Prostate gland (tissue), 2 donors: ENCODE measurements at regions not wholly inside any gene's neighbourhood (a gene's known extent, or its start where the extent isn't known, plus 50 kb on each side); places are given as distances from the start of the nearest gene placed in this dataset.

Source experiments
- DNase-seq: peaks from one replicate; pipeline ENCODE4 v3.0.0-alpha.2; 2019; ENCODE audit warnings: low spot score
- H3K27ac ChIP-seq, 2 donors: fragments of 200-600 bp; sonication (generic); 2 replicates each; pipeline ENCODE4 v1.5.1; 2017 to 2019
- H3K27me3 ChIP-seq: fragments of 200-600 bp; sonication (generic); replicated peaks from 2 replicates; pipeline ENCODE4 v1.5.1; 2019; ENCODE audit not compliant: insufficient read depth
- H3K36me3 ChIP-seq, 2 donors: fragments of 200-600 bp; sonication (generic); 1 replicate in 1 of 2; 2 replicates in 1 of 2; pipeline versions ENCODE4 v1.5.1 to v1.8.1; 2017 to 2019
- H3K4me1 ChIP-seq: fragments of 200-600 bp; sonication (generic); replicated peaks from 2 replicates; pipeline ENCODE4 v1.5.1; 2019
- H3K4me3 ChIP-seq, 2 donors: fragments of 200-600 bp; sonication (generic); 2 replicates each; pipeline ENCODE4 v1.5.1; 2017 to 2019
- H3K9me3 ChIP-seq: fragments of 200-600 bp; sonication (generic); 2 replicates; pipeline ENCODE4 v1.5.1; 2017
- CTCF ChIP-seq, 4 experiments: fragments of 200-600 bp in 2 of 4; fragments of 450-650 bp in 2 of 4; sonication (generic) in 2 of 4; IDR thresholded peaks; 1 replicate in 3 of 4; 2 replicates in 1 of 4; pipeline ENCODE4 v1.5.1; 2016 to 2019; ENCODE audit warnings: antibody characterized with exemption in 4 of 4, mild to moderate bottlenecking in 2 of 4, moderate library complexity in 2 of 4
- POLR2A ChIP-seq: fragments of 450-650 bp; IDR thresholded peaks from one replicate; pipeline ENCODE4 v1.6.1; 2016; ENCODE audit warnings: antibody characterized with exemption, mild to moderate bottlenecking
- POLR2AphosphoS5 ChIP-seq: sonication (generic); formaldehyde crosslinking; IDR thresholded peaks from one replicate; pipeline ENCODE4 v1.6.1; 2017; ENCODE audit warnings: antibody characterized with exemption
- WGBS: methylation state at CpG from one replicate; pipeline ENCODE4 v1.1.5; 2018; 5-methylcytosine and 5-hydroxymethylcytosine counted together
- intact Hi-C: fragments of 100-400 bp; cut with DNase I; formaldehyde crosslinking; loops from one replicate; pipeline ENCODE4 v1.14.2; 2022

DNA sequence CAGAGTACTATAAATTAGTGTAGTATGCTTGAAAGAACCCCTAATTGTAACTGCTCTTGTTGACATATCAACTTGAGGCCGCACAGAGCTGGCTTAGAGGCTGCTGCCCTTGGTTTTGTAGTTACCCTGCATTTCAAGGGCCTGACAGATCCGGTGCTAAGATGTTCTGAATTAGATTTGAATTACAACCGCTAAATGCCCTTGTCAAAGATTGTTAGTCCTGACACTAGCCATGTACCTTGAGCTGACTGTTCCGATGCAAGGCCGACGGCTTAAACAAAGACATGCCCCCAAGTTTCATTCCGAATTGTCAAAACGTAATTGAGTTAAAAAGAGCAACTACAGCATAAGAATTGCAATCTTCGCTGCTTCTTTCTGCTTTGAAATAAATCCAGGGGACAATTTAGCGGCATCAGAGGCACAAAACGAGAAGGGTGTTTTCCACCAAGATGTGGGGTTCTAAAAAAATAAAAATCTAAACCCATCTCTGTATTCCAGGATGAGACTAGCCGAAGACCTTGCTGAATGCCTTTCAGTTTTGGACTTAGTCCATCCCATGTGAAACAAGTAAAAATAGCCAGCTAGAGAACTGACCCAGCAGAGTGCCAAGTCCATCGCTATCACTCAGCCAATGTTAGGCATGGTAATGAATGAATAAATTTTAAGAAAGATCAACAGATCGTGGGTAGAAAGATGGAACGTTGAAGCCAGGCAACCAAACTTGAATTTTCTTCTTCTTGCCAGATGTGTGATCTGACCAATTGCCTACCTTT, 148.7 kb downstream of the DICER1 start:
- Histone ChIP-seq H3K4me3 (no peak overlapping the region), H3K27me3 (no peaks in the 10 kb centered on the region), H3K4me1 (no peaks in the 10 kb centered on the region), H3K9me3 (no peaks in the 10 kb centered on the region), H3K36me3 (no peaks in the 10 kb centered on the region), H3K27ac (no peak overlapping the region)
- TF ChIP-seq CTCF (IDR thresholded peaks at IDR 0.05) (no peak), POLR2AphosphoS5 (no peak), POLR2A (no peak)
- no peak for DNase-seq
- 86% methylated on average over 15 of the region's 15 CpGs for WGBS
- intact Hi-C loops, result no loop called here

GRCh38 chr14:95007921-95008320, 149.4 kb downstream of the DICER1 start:
- intact Hi-C loops, result no loop called here
- Histone ChIP-seq H3K9me3 (no peaks in the 10 kb centered on the region), H3K4me3 (no peak overlapping the region), H3K36me3 (no peaks in the 10 kb centered on the region), H3K4me1 (no peaks in the 10 kb centered on the region), H3K27ac (no peak overlapping the region), H3K27me3 (no peaks in the 10 kb centered on the region)
- no peak for DNase-seq
- WGBS, result 79% methylated on average over 7 of the region's 7 CpGs
- TF ChIP-seq POLR2A (no peak), CTCF (IDR thresholded peaks at IDR 0.05) (no peak), POLR2AphosphoS5 (no peak)

GRCh38 chr14:95006479-95006878, 150.8 kb downstream of the DICER1 start:
- WGBS, result 93% methylated on average over 4 of the region's 4 CpGs
- DNase-seq, result no peak
- no peak for TF ChIP-seq POLR2AphosphoS5
- no peak for TF ChIP-seq POLR2A
- no peak for TF ChIP-seq CTCF (IDR thresholded peaks at IDR 0.05)
- H3K27ac ChIP-seq, result no peak overlapping the region
- H3K27me3 ChIP-seq, result no peaks in the 10 kb centered on the region
- H3K4me3 ChIP-seq, result no peak overlapping the region
- H3K4me1 ChIP-seq, result no peaks in the 10 kb centered on the region
- H3K9me3 ChIP-seq, result no peaks in the 10 kb centered on the region
- intact Hi-C loops, result no loop called here
- H3K36me3 ChIP-seq, result no peaks in the 10 kb centered on the region

- intact Hi-C loops, result no loop called here
- Histone ChIP-seq H3K4me3 (no peak overlapping the region), H3K4me1 (no peaks in the 10 kb centered on the region), H3K9me3 (no peaks in the 10 kb centered on the region), H3K27me3 (no peaks in the 10 kb centered on the region), H3K27ac (no peak overlapping the region), H3K36me3 (no peaks in the 10 kb centered on the region)
- no peak for DNase-seq
- WGBS, result 99% methylated on average over 3 of the region's 3 CpGs
- no peak for TF ChIP-seq POLR2A
These were observed 151.3 kb downstream of the DICER1 start for GRCh38 chr14:95006051-95006450.

- WGBS, result 70% methylated on average over 11 of the region's 11 CpGs
- DNase-seq, result no peak
- TF ChIP-seq POLR2AphosphoS5 (no peak), POLR2A (no peak), CTCF (IDR thresholded peaks at IDR 0.05) (no peak)
These were observed 154.0 kb downstream of the DICER1 start for GRCh38 chr14:95003099-95003960.

More at GRCh38 chr14:95003099-95003960, 154.0 kb downstream of the DICER1 start:
- Histone ChIP-seq H3K4me3 (no peak overlapping the region), H3K36me3 (no peaks in the 10 kb centered on the region), H3K27me3 (no peaks in the 10 kb centered on the region), H3K9me3 (no peaks in the 10 kb centered on the region), H3K4me1 (no peaks in the 10 kb centered on the region), H3K27ac (no peak overlapping the region)
- intact Hi-C loops, result no loop called here
